ENCODE measurements at regions not wholly inside any gene's neighbourhood (a gene's known extent, or its start where the extent isn't known, plus 50 kb on each side); places are given as distances from the start of the nearest gene placed in this dataset.
"Not testable (repeated sequence)": the region's sequence is repeated elsewhere in the genome, so short reads cannot be mapped to it uniquely, and the experiment has no call there.

DNA sequence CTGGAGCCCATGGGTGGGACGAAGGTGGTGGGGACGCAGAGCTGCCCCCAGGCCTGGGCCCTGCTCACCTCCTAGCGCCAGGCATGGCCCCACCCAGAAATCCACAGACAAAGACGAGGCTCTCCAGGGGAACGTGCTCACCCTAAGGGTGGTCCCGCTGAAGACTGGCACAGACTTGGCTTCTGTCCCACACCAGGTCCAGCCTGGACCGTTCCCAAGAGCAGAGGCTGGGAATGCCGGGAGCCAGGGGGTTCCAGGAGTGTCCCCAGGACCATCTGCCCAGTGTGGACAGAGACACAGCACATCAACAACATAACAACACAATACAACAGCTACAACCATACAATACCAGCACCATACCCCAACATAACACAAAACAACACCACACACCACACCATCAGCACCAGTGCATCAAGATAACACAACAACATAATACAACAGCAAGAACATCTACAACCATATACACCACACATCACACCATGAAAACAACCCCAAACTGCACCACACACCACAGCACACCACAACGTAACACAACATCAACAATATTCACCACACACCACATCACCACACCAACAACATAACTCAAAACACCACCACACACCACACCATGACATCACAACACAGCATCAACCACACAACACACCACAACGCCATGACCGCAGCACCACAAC lies 329.6 kb downstream of the ADGRD1 start:
- TF ChIP-seq CTCF (conservative IDR thresholded peaks at IDR 0.05): no peak
- no peak overlapping the region for H3K27ac ChIP-seq

- not testable (repeated sequence) for H3K27ac ChIP-seq
Measured at GRCh38 chr12:131283862-131284825, 330.4 kb downstream of the ADGRD1 start.

- not testable (repeated sequence) for H3K27ac ChIP-seq
Measured at GRCh38 chr12:131284954-131285904, 331.5 kb downstream of the ADGRD1 start.

DNA sequence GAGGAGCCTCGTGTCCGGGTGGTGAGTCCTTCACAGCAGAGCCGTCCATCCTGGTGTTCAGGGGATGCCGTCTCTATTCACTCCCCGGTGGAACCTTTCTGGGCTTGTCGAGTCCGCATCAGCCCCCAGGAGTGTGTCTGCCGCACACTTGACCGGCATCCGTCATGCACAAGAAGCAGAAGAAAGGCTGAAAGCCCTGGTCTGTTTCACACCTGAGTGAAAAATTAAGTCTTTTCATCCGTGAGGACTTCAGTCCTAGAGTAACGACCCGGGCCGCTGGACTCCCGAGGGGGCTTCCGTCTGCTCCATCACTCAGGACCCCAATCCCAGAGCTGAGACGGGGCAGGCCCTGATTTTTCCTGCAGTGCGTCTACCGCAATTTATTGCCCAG lies 332.2 kb downstream of the ADGRD1 start:
- H3K27ac ChIP-seq: not testable (repeated sequence)

- H3K27ac ChIP-seq: not testable (repeated sequence)
Measured at GRCh38 chr12:131286301-131286700, 332.6 kb downstream of the ADGRD1 start.

DNA sequence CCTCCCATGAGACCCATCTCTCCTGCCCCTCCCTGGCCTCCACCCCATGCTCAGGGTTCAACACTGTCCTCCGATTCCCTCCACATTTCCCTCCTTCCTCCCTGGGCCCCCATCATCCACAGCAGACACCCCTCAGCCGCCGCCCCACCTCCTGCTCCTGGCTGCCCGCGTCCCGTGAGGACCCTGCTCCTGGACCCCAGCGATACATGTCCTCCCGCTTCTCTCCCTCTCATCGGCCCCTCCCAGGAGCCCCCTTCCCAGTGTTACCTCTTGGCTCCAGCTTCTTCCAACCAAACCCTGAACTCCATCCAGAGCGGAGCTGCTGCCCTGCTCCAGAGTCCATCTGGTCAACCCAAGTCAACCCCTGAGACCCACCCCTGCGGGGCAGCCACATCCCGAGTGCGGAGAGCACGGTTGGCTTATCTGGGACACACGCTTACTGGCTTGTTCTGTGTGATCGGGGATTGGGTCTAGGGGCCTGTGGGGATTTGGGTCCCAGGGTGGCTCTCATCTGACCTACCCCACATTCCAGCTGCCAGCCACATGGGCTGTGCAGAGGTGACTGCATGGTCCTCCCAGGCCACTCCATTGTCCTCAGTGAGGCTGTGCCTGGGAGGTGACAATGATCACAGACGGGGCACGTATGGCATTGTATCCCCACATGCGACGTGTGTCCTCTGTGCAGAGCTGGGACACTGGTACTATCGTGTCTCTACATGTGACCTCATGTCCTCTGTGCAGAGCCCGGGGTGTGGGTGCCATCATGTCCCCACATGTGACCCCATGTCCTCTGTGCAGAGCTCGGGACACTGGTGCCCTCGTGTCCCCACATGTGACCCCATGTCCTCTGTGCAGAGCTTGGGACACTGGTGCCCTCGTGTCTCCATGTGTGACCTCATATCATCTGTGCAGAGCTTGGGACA lies 333.6 kb downstream of the ADGRD1 start:
- H3K27ac ChIP-seq: no peak overlapping the region
- TF ChIP-seq CTCF (conservative IDR thresholded peaks at IDR 0.05): no peak

DNA sequence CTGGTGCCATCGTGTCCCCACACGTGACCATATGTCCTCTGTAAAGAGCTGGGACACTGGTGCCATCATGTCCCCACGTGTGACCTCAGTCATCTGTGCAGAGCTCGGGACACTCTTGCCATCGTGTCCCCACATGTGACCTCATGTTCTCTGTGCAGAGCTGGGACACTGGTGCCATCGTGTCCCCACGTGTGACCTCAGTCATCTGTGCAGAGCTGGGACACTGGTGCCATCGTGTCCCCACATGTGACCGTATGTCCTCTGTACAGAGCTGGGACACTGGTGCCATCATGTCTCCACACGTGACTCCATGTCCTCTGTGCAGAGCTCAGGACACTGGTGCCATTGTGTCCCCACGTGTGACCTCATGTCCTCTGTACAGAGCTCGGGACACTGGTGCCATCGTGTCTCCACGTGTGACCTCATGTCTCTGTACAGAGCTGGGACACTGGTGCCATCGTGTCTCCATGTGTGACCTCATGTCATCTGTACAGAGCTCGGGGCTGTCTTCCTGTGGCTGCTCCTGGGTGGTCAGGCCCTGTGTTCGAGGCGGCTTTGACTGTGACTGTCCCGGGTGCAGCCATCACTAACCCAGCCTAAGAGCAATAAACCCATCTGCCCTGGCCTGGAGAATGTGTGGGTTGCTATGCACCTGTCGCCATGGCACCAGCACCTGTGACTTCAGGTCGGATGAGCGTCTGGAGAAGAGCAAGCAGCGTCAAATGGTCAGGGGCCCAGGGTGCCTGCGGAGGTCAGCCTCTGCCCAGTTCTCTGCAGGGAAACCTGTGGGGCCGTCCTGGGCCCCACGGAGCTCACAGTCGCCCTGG lies 334.4 kb downstream of the ADGRD1 start:
- H3K27ac ChIP-seq: no peak overlapping the region
- TF ChIP-seq CTCF (conservative IDR thresholded peaks at IDR 0.05): no peak

DNA sequence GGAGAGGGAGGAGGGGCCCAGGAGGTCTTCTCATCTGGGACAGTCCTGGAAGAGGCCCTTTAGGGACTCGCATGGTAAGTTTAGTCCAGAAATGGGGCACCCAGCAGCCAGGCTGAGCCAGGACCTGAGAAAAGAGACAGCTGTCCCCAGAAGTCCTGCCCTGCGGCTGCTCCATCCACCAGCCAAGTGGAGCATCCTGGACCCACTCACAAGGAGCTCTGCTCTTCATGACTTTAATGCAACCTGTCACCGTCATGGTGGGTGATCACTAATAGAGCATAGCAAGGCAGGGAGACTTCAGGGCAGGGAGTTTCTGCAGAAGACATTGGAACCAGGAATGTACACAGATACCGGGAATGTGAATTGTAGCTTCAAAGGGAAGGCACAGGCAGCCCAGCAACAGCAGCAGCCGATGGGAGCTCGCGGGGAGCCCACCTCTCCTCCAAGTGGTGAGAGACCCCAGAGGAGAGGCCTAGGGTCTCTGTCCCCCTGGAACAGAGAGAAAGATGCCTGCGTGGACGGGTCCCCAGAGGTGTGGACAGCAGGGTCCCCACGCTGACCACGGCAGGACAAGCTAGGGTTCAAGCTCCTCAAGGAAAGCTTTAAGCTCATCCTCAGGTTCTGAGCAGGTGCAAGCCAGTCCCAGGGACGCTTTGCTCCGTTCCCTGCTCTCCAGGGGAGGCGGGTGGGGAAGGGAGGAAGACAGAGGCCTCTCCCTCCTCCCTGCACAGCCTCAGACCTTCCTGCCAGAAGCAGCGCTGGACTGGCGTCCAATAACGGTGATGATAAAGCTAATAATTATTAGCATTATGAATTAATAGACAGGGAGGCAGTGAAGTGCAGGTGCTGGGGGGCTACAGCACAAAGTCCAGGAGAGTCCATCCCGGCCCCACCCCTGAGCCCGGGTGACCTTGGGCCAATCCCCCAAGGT lies 335.3 kb downstream of the ADGRD1 start:
- not testable (repeated sequence) for H3K27ac ChIP-seq

DNA sequence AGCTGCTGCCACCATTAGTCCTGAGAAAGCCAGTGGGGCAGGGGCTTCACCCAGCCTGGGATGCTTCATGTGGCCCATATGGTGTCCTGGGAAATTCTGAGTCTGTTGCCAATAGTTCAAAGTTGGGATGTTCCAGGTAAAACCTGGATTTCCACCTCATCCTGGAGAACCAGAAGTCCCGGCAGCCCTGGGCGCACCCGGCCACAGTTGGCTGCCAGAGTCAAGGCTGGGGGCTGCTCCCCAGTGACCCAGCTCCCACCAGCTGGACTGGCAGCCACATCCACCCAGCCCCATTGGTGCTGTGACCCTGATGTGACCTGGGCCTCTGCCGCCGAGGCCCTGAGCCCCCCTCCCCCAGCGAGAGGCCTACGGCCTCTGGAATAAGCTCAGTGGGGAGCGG lies 336.1 kb downstream of the ADGRD1 start:
- H3K27ac ChIP-seq: not testable (repeated sequence)

Data from VCaP (cell line).